GM12874 (cell line): ENCODE measurements at regions not wholly inside any gene's neighbourhood (a gene's known extent, or its start where the extent isn't known, plus 50 kb on each side); places are given as distances from the start of the nearest gene placed in this dataset.

Experiments
- TF ChIP-seq, protein P1 (sequence below): IDR thresholded peaks from 2 replicates; pipeline ENCODE4 v1.5.1; 2011; ENCODE audit warnings: low read depth, mild to moderate bottlenecking, control low read depth, low read length, moderate library complexity; ENCODE audit not compliant: insufficient read depth

DNA sequence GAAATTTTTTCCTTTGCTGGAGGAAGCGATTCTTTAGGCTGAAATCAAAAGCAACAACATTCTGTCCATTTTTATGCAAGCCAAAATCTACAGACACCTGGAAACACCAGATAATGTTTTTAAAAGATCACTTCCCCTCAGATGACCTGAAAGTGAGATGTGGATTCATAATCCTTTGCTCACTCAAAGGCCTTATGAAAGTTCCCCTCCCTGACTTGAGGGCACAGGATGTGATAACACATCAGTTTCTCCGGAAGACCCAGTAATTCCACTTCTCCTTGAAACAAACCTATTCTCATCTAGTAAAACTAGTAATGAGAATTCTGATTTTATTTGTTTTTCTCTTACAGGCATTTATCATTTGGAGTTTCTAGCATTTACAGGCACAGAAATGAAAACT is 218.3 kb upstream of the RND3 start:
- TF ChIP-seq, protein P1, sequence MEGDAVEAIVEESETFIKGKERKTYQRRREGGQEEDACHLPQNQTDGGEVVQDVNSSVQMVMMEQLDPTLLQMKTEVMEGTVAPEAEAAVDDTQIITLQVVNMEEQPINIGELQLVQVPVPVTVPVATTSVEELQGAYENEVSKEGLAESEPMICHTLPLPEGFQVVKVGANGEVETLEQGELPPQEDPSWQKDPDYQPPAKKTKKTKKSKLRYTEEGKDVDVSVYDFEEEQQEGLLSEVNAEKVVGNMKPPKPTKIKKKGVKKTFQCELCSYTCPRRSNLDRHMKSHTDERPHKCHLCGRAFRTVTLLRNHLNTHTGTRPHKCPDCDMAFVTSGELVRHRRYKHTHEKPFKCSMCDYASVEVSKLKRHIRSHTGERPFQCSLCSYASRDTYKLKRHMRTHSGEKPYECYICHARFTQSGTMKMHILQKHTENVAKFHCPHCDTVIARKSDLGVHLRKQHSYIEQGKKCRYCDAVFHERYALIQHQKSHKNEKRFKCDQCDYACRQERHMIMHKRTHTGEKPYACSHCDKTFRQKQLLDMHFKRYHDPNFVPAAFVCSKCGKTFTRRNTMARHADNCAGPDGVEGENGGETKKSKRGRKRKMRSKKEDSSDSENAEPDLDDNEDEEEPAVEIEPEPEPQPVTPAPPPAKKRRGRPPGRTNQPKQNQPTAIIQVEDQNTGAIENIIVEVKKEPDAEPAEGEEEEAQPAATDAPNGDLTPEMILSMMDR = no peak

DNA sequence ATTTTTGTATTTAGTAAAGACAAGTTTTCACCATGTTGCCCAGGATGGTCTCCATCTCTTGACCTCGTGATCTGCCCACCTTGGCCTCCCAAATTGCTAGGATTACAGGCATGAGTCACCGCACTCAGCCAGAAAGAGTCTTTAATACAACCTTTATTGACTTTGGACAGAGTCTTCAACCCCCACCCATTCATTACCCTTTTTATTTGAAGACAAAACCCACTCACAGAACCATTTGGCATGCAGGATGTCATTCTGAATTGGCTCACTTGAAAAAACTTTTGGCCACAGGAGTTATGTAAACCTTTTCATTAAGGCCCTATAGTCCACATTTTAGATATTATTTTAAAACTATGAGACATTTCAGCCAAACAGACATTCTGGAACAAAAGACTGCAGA is 217.9 kb upstream of the RND3 start:
- TF ChIP-seq, protein P1 = no peak

DNA sequence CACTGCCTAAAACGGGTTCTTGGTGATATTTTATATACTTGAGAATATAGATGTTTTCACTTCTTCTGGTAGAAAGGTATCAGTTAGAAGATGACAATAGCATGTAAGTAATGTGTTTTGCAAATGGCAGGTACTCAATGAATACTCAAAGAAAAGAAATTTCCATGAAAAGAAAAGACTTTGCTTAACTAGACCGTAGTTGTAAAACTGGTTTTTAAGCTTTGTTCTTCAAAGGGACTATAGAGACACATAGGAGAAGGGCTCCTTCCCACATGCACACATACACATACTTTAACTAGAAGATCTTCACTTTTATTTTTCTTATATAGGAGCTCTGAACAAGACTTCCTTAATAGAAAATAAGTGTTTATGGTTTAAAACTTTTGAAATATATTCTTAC is 215.3 kb upstream of the RND3 start:
- TF ChIP-seq, protein P1 = no peak

DNA sequence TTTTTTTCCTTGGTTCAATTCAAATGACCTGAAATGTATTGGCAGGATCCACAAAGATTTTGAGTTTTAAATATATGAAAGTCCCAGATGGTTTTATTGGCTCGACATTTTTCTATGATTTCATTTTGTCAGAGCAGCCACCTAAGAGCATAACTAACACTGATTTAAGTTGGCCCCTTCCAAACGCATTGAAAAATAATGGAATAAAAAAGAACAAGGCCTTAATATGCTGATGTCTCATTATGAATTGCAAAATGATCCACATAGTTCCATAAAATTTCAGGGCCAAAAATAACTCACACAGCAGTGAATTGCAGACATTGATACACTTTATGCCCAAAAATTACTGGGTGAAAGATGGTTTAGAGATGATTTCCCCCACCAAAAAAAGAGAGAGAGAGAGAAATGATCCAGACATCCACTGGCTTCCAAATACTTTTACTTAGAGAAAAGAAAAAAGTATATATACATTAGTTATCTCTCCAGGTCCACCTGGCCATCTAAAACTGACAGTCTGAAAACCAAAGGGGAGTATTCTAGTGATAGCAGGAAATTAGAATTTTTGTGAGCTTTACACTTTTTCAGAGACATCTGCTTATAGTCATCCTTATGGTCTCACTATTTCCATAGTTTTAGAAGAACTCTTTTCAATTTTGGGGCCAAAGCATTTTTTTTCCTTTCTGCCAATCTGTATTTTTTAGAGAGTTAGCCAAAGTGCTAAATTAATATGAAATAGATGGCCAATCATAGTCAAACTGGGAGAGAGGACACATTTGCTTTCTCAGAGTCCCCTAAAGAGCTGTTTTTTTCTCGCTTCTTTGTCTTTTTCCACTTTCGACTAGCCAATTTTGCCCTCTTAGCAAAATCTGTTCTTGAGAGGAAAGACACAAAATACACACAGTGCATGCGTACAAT is 213.5 kb upstream of the RND3 start:
- TF ChIP-seq, protein P1 = no peak

DNA sequence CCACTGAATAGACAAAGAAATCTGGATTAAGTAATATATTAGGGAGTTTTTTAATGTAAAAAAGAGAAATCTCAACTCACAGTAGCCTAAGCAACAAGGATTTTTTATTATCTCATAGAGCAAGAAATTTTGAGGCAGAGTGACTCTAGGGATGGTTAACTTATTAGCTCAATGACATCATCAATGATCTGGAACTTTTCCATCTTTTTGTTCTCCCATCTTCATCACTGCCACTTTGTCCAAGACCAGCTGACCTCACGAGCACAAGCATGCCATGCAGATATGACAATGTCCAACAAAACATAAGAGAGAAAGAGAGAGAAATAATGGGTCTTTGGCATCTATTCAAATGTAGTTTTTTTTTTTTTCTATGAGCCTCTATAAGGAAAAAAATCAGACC is 211.8 kb upstream of the RND3 start:
- TF ChIP-seq, protein P1 = no peak

DNA sequence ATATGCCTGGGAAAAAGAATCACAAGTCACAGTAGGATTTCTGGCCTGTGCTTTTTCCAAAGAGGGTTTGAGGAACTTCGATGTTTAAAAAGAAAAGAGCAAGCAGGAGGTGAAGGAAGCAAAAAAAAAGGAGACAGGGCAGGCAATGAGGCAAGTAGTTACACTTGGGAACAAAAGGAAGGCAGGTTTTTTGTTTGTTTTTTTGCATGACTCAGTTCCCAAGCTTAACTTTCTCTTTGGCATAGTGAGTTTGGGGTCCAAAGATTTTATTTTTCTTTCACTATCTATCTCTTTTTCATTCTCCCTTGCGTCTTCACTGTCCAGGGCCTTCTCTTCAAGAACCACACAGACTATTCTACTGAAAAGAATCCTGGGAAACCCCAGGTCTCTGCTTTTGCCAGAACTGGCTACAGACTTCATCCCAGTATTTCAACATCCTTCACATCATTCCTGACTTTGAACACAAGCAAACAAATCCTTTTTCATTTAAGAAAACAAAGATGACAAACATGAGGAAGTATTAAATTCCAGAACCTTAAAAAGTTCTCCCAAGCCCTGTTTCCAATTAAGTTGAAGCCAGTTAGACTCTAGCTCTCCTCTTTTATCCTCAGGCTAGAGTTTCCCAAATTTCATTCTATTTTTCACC is 210.7 kb upstream of the RND3 start:
- TF ChIP-seq, protein P1 = no peak

DNA sequence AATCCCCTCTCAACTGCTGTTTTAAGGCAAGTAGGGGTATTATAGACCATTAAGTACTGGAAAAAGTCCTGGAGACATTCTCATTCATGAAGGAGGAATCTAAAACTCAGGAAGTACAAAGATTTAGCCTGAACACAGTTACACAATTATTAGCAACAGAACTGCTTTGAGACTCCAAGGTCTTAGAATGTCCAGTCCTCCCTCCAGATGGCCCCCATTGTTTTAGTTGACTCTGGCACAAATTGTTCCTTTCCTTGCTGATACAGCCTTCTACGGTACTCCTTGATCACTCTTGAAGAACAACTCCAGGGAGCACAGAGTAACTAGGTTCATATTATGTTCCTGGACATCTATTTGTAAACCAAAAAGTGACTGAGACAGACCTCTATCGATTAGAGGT is 210.1 kb upstream of the RND3 start:
- TF ChIP-seq, protein P1 = no peak
